ENCODE measurements at regions not wholly inside any gene's neighbourhood (a gene's known extent, or its start where the extent isn't known, plus 50 kb on each side); places are given as distances from the start of the nearest gene placed in this dataset.
A peak's percentile ranks its signal among the peaks of the same experiment; 100 is the strongest.

DNA sequence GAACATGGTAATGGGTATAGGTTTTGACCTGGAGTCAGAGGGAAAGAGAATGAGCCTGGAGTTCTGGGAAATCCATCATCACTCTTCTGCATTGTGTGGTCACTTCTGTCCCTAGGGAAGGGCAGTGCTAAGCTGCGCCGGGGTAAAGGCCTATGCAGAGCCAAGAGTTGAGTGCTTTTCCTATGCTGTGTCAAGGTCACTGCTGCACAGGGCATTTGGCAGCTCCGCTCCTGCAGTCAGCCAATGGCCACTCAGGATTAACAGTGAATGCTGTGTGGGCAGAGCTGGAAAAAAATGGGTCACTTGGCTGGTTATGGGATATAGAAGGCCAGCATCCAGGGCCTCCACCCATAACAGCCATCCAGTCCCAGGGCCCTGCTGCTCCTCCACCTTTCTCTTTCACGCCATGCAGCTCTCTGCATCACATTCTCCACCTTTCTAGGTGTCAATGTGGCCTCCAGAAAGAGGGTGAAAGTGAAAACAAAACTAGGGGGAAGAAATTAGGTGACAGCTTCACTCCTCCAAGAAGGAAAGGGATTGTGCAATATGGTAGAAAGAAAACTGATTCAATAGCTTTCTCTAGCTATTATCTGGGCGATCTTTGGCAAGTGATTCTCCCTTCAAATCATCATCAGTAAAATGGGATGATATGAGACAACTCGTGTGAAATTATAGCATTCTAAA lies 279.3 kb upstream of the ANKRD55 start:
- DNase-seq: no peak

DNA sequence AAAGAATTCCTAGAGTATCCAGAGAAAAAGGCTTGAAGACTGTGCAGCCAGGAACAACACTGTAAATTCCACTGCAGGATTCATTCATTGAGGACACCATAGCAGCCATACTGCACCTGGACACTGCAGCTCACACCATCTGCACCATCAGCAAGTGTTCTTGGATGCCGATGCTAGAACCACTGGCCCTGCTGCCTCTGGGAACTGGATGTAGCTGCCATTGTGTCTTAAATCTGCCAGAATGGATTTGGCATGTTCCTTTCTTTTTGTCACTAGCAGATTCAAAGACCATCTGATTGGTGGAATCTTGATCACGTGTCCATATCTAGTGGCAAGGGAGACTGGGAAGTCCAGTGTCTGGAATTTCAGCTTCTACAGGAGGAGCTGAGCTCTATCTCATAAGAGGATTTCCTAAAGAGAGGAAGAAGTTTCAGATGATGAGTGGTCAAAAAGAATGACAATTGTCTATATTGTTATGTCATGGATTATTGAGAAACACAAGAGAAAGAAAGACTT lies 278.3 kb upstream of the ANKRD55 start:
- no peak for DNase-seq

DNA sequence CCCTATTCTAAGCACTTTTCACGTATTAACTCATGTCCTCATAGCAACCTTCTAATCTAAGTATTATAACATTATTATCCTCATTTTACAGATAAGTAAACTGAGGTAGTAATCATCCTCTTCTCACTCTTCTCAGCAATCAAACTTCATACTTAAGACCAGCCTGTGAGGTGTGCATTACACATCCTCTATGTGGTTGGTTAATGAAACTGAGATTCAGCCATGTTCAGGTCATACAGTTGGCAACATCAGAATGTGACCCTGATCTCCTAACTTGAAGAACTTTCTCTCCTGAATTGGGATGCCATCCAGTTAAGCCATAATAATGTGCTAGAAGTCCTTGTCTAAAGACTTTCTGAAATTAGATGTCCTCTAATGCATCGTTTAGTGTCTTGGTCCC lies 275.1 kb upstream of the ANKRD55 start:
- DNase-seq: no peak

DNA sequence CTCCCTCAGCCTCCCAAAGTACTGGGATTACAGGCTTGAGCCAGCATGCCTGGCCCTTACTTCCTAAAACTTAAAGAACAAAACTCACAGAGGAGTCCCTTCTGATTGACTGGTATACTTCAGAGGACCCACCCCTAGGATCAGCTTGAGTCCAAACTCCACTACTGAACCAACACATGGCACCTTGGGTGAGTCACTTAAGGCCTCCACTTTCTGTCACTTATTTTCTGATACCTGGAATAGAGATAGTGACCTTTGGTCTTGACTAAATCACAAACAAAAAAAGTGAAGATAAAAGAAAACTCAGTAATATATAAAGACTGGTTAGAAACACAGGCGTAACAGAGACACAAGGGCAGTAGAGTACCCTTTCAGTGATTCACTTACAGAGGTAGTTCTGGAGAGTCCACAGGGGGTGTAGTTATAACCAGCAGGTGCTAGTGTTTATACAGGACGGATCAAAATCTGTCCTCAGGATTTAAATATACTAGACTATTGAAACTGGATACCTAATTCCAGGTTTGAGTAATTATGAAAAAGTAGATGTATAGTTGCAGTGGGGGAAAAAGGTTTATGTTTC lies 274.3 kb upstream of the ANKRD55 start:
- DNase-seq: no peak

- no peak for DNase-seq
These were observed 273.3 kb upstream of the ANKRD55 start for GRCh38 chr5:56506211-56506965.

- no peak for DNase-seq
These were observed 270.8 kb upstream of the ANKRD55 start for GRCh38 chr5:56503929-56504328.

GRCh38 chr5:56501781-56502557 lies 268.8 kb upstream of the ANKRD55 start:
- DNase-seq: no peak

GRCh38 chr5:56499901-56500300 lies 266.8 kb upstream of the ANKRD55 start:
- no peak for DNase-seq

DNA sequence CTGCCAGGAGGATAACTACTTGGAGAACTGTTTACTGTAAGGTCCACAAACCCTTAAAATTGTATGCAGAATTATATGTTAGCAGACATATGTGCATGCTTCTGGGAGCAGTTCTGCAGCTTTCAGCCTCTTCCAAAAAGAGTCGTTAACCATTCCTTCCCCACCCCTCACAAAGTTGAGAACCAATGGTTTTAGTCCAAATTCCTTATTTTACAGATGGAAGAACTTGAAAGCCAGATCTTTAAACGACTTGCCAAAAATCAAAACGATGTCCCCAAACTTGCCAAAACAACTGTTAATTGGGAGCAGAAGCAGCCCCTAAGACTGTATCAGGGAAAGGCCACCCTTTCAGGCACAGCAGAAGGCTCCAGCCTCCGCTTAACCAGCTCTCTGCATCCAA lies 266.4 kb upstream of the ANKRD55 start:
- DNase-seq: no peak

DNA sequence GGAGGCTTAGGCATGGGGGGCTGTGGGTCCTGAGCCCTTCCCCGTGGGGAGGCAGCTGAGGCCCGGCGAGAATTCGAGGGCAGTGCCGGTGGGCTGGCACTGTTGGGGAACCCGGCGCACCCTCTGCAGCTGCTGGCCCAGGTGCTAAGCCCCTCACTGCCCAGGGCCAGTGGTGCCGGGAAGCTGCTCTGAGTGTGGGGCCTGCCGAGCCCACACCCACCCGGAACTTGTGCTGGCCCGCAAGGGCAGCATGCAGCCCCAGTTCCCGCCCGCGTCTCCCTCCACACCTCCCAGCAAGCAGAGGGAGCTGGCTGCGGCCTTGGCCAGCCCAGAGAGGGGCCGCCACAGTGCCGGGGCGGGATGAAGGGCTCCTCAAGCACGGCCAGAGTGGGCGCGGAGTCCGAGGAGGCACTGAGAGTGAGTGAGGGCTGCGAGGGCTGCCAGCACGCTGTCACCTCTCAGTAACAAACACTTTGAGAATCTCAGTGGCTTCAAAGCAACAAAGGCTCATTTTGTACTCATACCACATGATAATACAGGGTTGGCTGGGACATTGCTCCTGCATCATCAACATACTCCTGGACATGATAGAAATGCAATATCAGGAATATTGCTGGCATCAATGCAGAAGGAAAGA lies 265.7 kb upstream of the ANKRD55 start:
- no peak for DNase-seq

DNA sequence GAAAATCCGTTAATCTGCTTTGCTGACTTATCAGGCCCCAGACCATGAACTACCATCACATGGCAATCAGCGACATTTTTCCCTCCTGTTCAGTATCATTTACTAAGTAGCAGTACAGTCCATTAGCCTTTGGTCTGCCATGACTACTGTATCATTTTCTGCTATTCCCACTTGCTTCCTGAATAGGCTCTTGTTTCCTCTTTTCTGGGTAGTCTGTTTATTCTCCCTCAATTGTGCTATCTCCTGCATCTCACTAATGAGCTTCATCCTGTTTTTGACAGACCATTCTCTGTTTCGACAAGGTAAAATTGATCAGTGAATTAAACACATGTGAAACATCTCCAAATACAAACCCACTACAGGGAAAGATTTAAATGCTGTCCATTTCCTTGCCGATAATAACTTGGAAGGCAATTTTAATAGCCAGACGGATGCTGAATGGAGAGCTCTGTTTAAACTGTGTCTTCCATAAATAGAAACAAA lies 263.5 kb upstream of the ANKRD55 start:
- DNase-seq: no peak

- DNase-seq: no peak
These were observed 261.2 kb upstream of the ANKRD55 start for GRCh38 chr5:56494300-56494731.

GRCh38 chr5:56493766-56494165 lies 260.6 kb upstream of the ANKRD55 start:
- DNase-seq: peak; percentile 15

- no peak for DNase-seq
These were observed 260.2 kb upstream of the ANKRD55 start for GRCh38 chr5:56493308-56493707.

GRCh38 chr5:56492812-56493211 lies 259.7 kb upstream of the ANKRD55 start:
- no peak for DNase-seq

- peak; percentile 14 for DNase-seq
These were observed 257.9 kb upstream of the ANKRD55 start for GRCh38 chr5:56490971-56491468.

GRCh38 chr5:56489272-56489671 lies 256.1 kb upstream of the ANKRD55 start:
- no peak for DNase-seq

DNA sequence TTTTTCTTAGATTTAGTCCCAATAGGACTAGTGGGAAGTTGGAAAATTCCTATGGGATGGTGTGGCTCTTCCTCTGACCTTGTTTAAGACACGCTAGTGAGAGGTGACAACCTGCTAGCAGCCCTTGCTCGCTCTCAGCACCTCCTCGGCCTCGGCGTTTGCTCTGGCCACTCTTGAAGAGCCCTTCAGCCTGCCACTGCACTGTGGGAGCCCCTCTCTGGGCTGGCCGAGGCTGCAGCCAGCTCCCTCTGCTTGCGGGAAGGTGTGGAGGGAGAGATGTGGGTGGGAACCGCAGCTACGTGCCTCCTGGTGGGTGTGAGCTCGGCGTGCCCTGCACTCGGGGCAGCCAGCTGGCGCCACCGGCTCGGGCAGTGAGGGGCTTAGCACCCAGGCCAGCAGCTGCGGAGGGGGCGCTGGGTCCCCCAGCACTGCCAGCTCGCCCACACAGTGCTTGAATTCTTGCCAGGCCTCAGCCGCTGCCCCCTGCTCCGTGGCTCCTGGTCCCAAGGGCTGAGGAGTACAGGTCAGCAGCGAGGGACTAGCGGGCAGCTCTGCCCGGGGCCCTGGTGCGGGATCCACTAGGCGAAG lies 254.5 kb upstream of the ANKRD55 start:
- DNase-seq: no peak

DNA sequence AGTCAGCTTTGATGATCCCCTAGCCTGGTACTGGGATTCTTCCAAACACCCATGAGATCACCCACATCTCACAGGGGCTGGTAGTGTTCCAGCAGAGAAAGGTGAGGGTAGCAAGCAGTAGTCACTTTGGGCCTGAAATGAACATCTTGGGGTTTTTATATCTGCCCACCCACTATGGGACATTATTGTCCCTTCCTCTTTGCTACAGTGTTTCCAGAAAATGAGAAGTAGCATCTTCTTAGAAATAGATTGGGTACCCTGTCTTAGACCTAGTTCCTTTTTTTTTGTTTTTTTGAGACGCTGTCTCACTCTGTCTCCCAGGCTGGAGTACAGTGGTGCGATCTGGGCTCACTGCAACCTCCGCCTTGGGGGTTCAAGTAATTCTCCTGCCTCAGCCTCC lies 249.2 kb upstream of the ANKRD55 start:
- no peak for DNase-seq

- DNase-seq: peak; percentile 73
These were observed 248.6 kb upstream of the ANKRD55 start for GRCh38 chr5:56481428-56482357.

Measured in tongue (tissue), 1 donor.